A673 (cell line): ENCODE measurements at regions not wholly inside any gene's neighbourhood (a gene's known extent, or its start where the extent isn't known, plus 50 kb on each side); places are given as distances from the start of the nearest gene placed in this dataset.

Experiments
- EZH2 ChIP-seq: fragments of 200-600 bp; sonication (generic); IDR thresholded peaks from 2 replicates; pipeline ENCODE4 v1.6.1; 2017; ENCODE audit warnings: borderline replicate concordance, low read depth, mild to moderate bottlenecking, mixed read lengths, antibody characterized with exemption, low read length; ENCODE audit not compliant: poor library complexity, severe bottlenecking
- TF ChIP-seq, protein P1 (sequence below): fragments of 300-800, 200-600 bp; sonication (generic); conservative IDR thresholded peaks from 2 replicates; pipeline ENCODE4 v1.5.1; 2017; ENCODE audit warnings: low read depth, mild to moderate bottlenecking, antibody characterized with exemption, low read length, moderate library complexity, mixed read lengths

DNA sequence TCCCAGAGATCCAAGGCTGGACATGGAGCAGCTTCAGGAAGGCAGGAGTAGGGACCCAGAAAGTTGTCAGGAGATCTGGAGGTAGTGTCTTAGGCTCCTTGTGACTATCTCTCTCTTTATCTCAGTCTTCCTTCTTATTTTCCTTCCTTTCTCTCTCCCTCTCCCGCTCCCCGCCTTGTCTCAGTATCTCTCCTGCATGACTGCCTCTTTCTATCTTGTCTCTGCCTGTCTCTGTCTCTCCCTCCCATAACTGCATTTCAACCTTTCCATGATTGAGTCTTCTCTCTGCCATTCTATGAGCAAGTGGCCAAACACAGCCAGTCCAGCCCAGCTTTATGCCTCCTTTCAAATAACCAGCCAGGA, 61.0 kb upstream of the NEK6 start:
- TF ChIP-seq, protein P1, sequence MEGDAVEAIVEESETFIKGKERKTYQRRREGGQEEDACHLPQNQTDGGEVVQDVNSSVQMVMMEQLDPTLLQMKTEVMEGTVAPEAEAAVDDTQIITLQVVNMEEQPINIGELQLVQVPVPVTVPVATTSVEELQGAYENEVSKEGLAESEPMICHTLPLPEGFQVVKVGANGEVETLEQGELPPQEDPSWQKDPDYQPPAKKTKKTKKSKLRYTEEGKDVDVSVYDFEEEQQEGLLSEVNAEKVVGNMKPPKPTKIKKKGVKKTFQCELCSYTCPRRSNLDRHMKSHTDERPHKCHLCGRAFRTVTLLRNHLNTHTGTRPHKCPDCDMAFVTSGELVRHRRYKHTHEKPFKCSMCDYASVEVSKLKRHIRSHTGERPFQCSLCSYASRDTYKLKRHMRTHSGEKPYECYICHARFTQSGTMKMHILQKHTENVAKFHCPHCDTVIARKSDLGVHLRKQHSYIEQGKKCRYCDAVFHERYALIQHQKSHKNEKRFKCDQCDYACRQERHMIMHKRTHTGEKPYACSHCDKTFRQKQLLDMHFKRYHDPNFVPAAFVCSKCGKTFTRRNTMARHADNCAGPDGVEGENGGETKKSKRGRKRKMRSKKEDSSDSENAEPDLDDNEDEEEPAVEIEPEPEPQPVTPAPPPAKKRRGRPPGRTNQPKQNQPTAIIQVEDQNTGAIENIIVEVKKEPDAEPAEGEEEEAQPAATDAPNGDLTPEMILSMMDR: no peak
- no peak for TF ChIP-seq EZH2
